OCI-LY3 (cell line): ENCODE measurements at regions not wholly inside any gene's neighbourhood (a gene's known extent, or its start where the extent isn't known, plus 50 kb on each side); places are given as distances from the start of the nearest gene placed in this dataset.

Experiments used
- H2AFZ ChIP-seq: fragments of 200-600, 300-600 bp; shearing (Covaris generic); 2 replicates; pipeline ENCODE4 v1.6.0; 2014; ENCODE audit warnings: antibody characterized with exemption, low read depth, low read length
- H3K27ac ChIP-seq: fragments of 200-600, 300-600 bp; sonication (generic); 2 replicates; pipeline ENCODE4 v1.5.1; 2014; ENCODE audit warnings: mild to moderate bottlenecking, low read length, moderate library complexity, mixed read lengths
- H3K27me3 ChIP-seq: fragments of 200-600, 300-600 bp; sonication (generic); 2 replicates; pipeline ENCODE4 v1.6.1; 2014; ENCODE audit warnings: low read depth, low read length, mixed read lengths
- H3K36me3 ChIP-seq: fragments of 200-600, 300-600 bp; sonication (generic); replicated peaks from 2 replicates; pipeline ENCODE3; 2014; ENCODE audit warnings: low read depth, low read length, mixed read lengths
- H3K4me1 ChIP-seq: fragments of 300-600, 200-600 bp; sonication (generic); 2 replicates; pipeline ENCODE4 v1.6.1; 2014; ENCODE audit warnings: low read length, mixed read lengths
- H3K4me2 ChIP-seq: fragments of 200-600, 300-600 bp; sonication (generic); 2 replicates; pipeline ENCODE4 v1.6.1; 2014; ENCODE audit warnings: low read length, mixed read lengths
- H3K4me3 ChIP-seq: fragments of 300-600, 200-600 bp; sonication (generic); 2 replicates; pipeline ENCODE4 v1.5.1; 2014; ENCODE audit warnings: antibody characterized with exemption, mild to moderate bottlenecking, low read length, moderate library complexity
- H3K79me2 ChIP-seq: fragments of 300-600, 200-600 bp; shearing (Covaris generic); 2 replicates; pipeline ENCODE4 v1.6.1; 2014; ENCODE audit warnings: mild to moderate bottlenecking, low read length, mixed read lengths
- H3K9ac ChIP-seq: fragments of 300-600, 200-600 bp; shearing (Covaris generic); 2 replicates; pipeline ENCODE4 v1.6.0; 2014; ENCODE audit warnings: mild to moderate bottlenecking, low read length, moderate library complexity
- H3K9me3 ChIP-seq: fragments of 200-600, 300-600 bp; shearing (Covaris generic); 2 replicates; pipeline ENCODE4 v1.6.1; 2014; ENCODE audit warnings: low read length, mixed read lengths; ENCODE audit not compliant: insufficient read depth
- H4K20me1 ChIP-seq: fragments of 200-600, 300-600 bp; sonication (generic); 2 replicates; pipeline ENCODE4 v1.6.1; 2016; ENCODE audit warnings: low read length, mixed read lengths; ENCODE audit not compliant: insufficient read depth
- EZH2phosphoT487 ChIP-seq: fragments of 200-600 bp; shearing (Covaris generic); IDR thresholded peaks from 2 replicates; pipeline ENCODE4 v1.6.1; 2018; ENCODE audit warnings: antibody characterized with exemption, mixed run types, low read depth
- TF ChIP-seq, protein P1 (sequence below): fragments of 200-600, 300-600 bp; sonication (generic); IDR thresholded peaks from 2 replicates; pipeline ENCODE4 v1.5.1; 2014; ENCODE audit warnings: antibody characterized with exemption, low read length, low read depth

- no peak overlapping the region for H3K4me2 ChIP-seq
- no peak overlapping the region for H3K27ac ChIP-seq
- H3K9me3 ChIP-seq = no peaks in the 10 kb centered on the region
- H3K79me2 ChIP-seq = no peaks in the 10 kb centered on the region
- H3K27me3 ChIP-seq = no peaks in the 10 kb centered on the region
- H3K36me3 ChIP-seq = no peaks in the 10 kb centered on the region
- H3K4me1 ChIP-seq = peaks cover 10% of the 10 kb centered on the region
- H3K4me3 ChIP-seq = no peak overlapping the region
- no peak overlapping the region for H2AFZ ChIP-seq
- TF ChIP-seq EZH2phosphoT487 = no peak
- TF ChIP-seq, protein P1, sequence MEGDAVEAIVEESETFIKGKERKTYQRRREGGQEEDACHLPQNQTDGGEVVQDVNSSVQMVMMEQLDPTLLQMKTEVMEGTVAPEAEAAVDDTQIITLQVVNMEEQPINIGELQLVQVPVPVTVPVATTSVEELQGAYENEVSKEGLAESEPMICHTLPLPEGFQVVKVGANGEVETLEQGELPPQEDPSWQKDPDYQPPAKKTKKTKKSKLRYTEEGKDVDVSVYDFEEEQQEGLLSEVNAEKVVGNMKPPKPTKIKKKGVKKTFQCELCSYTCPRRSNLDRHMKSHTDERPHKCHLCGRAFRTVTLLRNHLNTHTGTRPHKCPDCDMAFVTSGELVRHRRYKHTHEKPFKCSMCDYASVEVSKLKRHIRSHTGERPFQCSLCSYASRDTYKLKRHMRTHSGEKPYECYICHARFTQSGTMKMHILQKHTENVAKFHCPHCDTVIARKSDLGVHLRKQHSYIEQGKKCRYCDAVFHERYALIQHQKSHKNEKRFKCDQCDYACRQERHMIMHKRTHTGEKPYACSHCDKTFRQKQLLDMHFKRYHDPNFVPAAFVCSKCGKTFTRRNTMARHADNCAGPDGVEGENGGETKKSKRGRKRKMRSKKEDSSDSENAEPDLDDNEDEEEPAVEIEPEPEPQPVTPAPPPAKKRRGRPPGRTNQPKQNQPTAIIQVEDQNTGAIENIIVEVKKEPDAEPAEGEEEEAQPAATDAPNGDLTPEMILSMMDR = no peak
- H4K20me1 ChIP-seq = no peaks in the 10 kb centered on the region
- H3K9ac ChIP-seq = no peak overlapping the region
These were observed 121.3 kb upstream of the JADE1 start for GRCh38 chr4:128688033-128688721.

GRCh38 chr4:128686810-128687209 is 122.7 kb upstream of the JADE1 start:
- H3K79me2 ChIP-seq = no peaks in the 10 kb centered on the region
- no peaks in the 10 kb centered on the region for H3K36me3 ChIP-seq
- no peak overlapping the region for H3K4me2 ChIP-seq
- H3K27ac ChIP-seq = no peak overlapping the region
- H3K9ac ChIP-seq = no peak overlapping the region
- H2AFZ ChIP-seq = no peak overlapping the region
- no peak for TF ChIP-seq EZH2phosphoT487
- TF ChIP-seq, protein P1 = no peak
- H3K9me3 ChIP-seq = no peaks in the 10 kb centered on the region
- no peaks in the 10 kb centered on the region for H3K27me3 ChIP-seq
- H4K20me1 ChIP-seq = no peaks in the 10 kb centered on the region
- H3K4me1 ChIP-seq = peaks cover 13% of the 10 kb centered on the region
- no peak overlapping the region for H3K4me3 ChIP-seq

DNA sequence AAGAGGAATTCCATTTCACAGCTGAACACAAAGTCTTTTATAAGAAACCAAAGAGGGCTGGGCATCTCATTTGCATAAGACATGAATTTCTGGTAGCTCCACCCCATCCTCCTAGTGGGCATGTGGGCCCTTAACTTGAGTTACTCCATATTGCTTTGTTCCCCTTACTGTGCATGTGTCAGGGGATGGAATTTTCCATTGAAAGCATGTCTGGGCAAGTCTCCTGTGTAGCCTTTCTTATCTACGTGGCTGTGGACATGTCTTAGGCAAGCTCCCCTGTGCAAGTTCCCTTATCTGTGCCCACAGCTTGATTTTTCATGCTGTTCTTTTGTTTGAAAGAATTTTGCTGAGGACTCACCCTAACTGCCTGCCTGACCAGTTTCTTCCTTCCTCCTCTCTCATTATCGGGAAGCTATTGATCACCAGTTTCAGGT is 123.5 kb upstream of the JADE1 start:
- H3K4me1 ChIP-seq = peaks cover 13% of the 10 kb centered on the region
- no peaks in the 10 kb centered on the region for H3K36me3 ChIP-seq
- no peak overlapping the region for H3K9ac ChIP-seq
- H3K27me3 ChIP-seq = no peaks in the 10 kb centered on the region
- H3K79me2 ChIP-seq = no peaks in the 10 kb centered on the region
- H3K9me3 ChIP-seq = no peaks in the 10 kb centered on the region
- H3K27ac ChIP-seq = no peak overlapping the region
- H2AFZ ChIP-seq = no peak overlapping the region
- H4K20me1 ChIP-seq = no peaks in the 10 kb centered on the region
- H3K4me3 ChIP-seq = no peak overlapping the region
- TF ChIP-seq, protein P1 = no peak
- no peak for TF ChIP-seq EZH2phosphoT487
- H3K4me2 ChIP-seq = no peak overlapping the region

- H3K9ac ChIP-seq = no peak overlapping the region
- H3K79me2 ChIP-seq = no peaks in the 10 kb centered on the region
- no peaks in the 10 kb centered on the region for H4K20me1 ChIP-seq
- no peaks in the 10 kb centered on the region for H3K27me3 ChIP-seq
- TF ChIP-seq EZH2phosphoT487 = no peak
- TF ChIP-seq, protein P1 = no peak
- H3K9me3 ChIP-seq = no peaks in the 10 kb centered on the region
- H3K27ac ChIP-seq = no peak overlapping the region
- no peaks in the 10 kb centered on the region for H3K36me3 ChIP-seq
- peaks cover 13% of the 10 kb centered on the region for H3K4me1 ChIP-seq
- H2AFZ ChIP-seq = no peak overlapping the region
- H3K4me2 ChIP-seq = peak overlapping the region; percentile 48
- H3K4me3 ChIP-seq = no peak overlapping the region
These were observed 125.5 kb upstream of the JADE1 start for GRCh38 chr4:128684016-128684415.
